AG09319 (cell line): ENCODE measurements at regions not wholly inside any gene's neighbourhood (a gene's known extent, or its start where the extent isn't known, plus 50 kb on each side); places are given as distances from the start of the nearest gene placed in this dataset.

Source experiments
- DNase-seq: peaks from one replicate; pipeline ENCODE4 v3.0.0-alpha.2; 2010; ENCODE audit warnings: low read depth; ENCODE audit errors: extremely low read depth
- CTCF ChIP-seq: IDR thresholded peaks from 2 replicates; pipeline ENCODE4 v1.5.1; 2011; ENCODE audit warnings: low read depth, mild to moderate bottlenecking, inconsistent platforms, low read length, moderate library complexity

GRCh38 chr18:57269756-57270155 lies 82.6 kb upstream of the ST8SIA3 start:
- DNase-seq = no peak
- no peak for TF ChIP-seq CTCF

GRCh38 chr18:57270156-57270555 lies 82.2 kb upstream of the ST8SIA3 start:
- DNase-seq = no peak
- no peak for TF ChIP-seq CTCF

DNA sequence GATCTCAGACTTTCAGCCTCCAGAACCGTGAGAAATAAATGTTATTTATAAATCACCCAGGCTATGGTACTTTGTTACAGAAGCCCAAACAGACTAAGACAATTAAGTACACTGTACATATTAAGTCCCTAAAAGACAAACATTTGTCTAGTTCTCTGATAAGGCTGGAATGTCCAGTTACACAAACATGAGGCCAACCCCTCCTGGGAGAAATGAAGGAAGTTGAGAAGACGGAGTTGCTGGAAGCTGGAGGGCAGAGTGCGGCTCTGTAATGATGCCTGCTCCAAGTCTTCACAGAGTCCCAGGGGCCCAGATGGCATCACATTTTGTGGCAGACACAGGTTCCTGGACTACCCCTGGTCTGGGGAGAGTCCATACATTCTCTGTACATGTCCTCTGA lies 79.2 kb upstream of the ST8SIA3 start:
- DNase-seq = no peak
- no peak for TF ChIP-seq CTCF

DNA sequence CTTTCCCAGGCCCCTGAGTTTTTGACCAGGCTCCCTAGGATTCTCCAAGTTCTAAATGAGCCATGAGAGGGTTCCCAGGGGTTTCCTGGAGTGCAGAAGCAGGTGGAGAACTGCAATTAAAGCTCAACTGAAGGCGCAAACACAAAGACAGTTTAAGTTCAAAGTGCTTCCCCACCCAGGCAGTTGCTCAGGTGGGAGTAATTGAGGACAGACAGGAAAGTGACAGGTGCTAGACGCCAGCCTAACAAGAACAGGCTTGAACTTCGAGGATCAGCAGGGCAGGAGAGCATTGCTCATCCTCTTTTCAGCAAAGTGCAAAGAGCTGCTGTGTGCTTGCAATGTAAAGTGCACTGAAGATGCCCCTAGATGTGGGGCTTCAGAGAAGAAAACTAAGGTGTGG lies 77.2 kb upstream of the ST8SIA3 start:
- TF ChIP-seq CTCF = no peak
- DNase-seq = no peak

DNA sequence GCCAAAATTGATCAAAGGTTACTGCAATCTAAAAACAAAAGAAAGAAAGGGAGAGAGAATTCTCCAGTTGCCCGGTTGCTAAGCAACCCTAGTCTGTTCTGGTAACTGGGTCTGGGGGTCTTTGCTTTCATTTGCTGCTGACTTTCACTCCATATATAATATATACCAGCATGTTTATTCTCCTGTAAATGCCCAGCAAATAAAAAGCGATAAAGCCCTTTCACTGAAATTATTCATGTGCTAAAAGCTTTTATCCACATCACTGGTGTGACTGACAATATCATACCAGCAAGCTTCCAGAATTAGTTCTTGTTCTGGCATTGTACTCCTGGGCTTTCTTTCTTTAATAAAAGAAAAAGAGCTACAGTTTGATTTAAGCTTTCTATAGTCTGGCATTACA lies 75.5 kb upstream of the ST8SIA3 start:
- no peak for DNase-seq
- TF ChIP-seq CTCF = no peak

DNA sequence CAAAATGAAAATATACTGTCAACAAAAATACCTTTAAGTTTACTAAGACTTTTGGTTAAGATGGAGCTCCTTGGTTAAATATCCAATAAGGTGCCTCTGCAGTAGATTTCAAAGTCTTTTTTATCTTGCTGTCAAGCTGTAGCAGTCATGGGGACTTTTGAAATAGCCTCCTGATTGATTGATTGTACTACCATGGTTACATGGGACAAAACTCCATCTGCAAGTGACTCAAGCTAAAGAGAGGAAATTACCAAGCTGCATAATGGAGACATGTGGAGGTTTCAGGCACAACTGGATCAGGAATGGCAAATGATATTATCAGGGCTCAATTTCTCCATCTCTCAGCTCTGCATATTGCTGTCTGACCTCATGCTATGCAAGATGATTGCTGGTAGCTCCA lies 73.4 kb upstream of the ST8SIA3 start:
- TF ChIP-seq CTCF = no peak
- no peak for DNase-seq

DNA sequence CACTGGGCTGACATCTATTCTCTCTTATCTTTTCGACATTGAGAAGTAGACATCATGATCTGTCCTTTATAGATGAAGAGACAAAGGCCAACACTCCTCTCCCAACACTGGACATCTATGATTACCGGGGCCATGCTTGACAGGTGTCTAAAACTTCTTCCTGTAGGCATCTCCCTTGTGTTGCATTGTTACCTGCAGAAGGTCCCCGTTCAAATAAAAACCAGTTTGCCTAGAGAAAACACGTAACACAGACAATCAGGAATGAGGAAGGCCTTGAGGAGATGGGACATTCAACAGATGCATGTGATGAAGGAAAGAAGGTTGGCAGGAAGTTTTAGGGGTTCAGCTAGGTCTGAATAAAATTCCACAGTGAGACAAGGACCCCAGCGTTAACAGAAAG lies 70.8 kb upstream of the ST8SIA3 start:
- TF ChIP-seq CTCF = no peak
- no peak for DNase-seq
